Liver (tissue), 8 donors: ENCODE measurements at regions not wholly inside any gene's neighbourhood (a gene's known extent, or its start where the extent isn't known, plus 50 kb on each side); places are given as distances from the start of the nearest gene placed in this dataset.

Source experiments
- DNase-seq: peaks from one replicate; pipeline ENCODE4 v3.0.0-alpha.2; 2017; ENCODE audit warnings: low spot score
- H3K27ac ChIP-seq, 2 donors: one replicate each; pipeline ENCODE4 v1.7.0; 2013; ENCODE audit warnings: inconsistent platforms in 2 of 2, low read length in 2 of 2, control low read depth in 1 of 2, low read depth in 1 of 2, mild to moderate bottlenecking in 1 of 2
- H3K27me3 ChIP-seq, 4 donors: one replicate each; pipeline versions ENCODE4 v1.6.1 to v1.7.0; 2013; ENCODE audit warnings: low read length in 3 of 4, inconsistent platforms in 1 of 4, mild to moderate bottlenecking in 1 of 4, moderate library complexity in 1 of 4; ENCODE audit not compliant: control insufficient read depth in 4 of 4, insufficient read depth in 4 of 4
- H3K36me3 ChIP-seq, 4 donors: one replicate each; pipeline versions ENCODE4 v1.6.1 to v1.7.0; 2013; ENCODE audit warnings: low read length in 3 of 4, mild to moderate bottlenecking in 3 of 4, low read depth in 1 of 4, moderate library complexity in 1 of 4; ENCODE audit not compliant: control insufficient read depth in 4 of 4, insufficient read depth in 3 of 4
- H3K4me1 ChIP-seq, 4 donors: one replicate each; pipeline versions ENCODE4 v1.6.1 to v1.7.0; 2013; ENCODE audit warnings: low read length in 3 of 4, mild to moderate bottlenecking in 3 of 4, moderate library complexity in 1 of 4; ENCODE audit not compliant: control insufficient read depth in 4 of 4, insufficient read depth in 4 of 4
- H3K4me3 ChIP-seq, 3 donors: one replicate each; pipeline versions ENCODE4 v1.6.1 to v1.7.0; 2013; ENCODE audit warnings: low read length in 3 of 3, control low read depth in 1 of 3, low read depth in 1 of 3, mild to moderate bottlenecking in 1 of 3
- H3K9ac ChIP-seq, 2 donors: one replicate each; pipeline ENCODE4 v1.7.0; 2013; ENCODE audit warnings: low read length in 2 of 2, mild to moderate bottlenecking in 2 of 2, moderate library complexity in 2 of 2, control low read depth in 1 of 2, low read depth in 1 of 2
- H3K9me3 ChIP-seq, 4 donors: one replicate each; pipeline versions ENCODE4 v1.6.1 to v1.7.0; 2013; ENCODE audit warnings: low read length in 3 of 4; ENCODE audit not compliant: control insufficient read depth in 4 of 4
- CTCF ChIP-seq: fragments of 150-350 bp; IDR thresholded peaks from 2 replicates; pipeline ENCODE4 v1.5.1; 2017; ENCODE audit warnings: improper control_type of control experiment, low read depth, low read length; ENCODE audit not compliant: missing input control
- EGR1 ChIP-seq, 2 donors: IDR thresholded peaks; 2 replicates each; pipeline ENCODE4 v1.6.1; 2016 to 2018; ENCODE audit warnings: antibody characterized with exemption in 2 of 2, low read depth in 2 of 2
- FOXA1 ChIP-seq: IDR thresholded peaks from 2 replicates; pipeline ENCODE4 v1.6.1; 2016; ENCODE audit warnings: antibody characterized with exemption
- FOXA2 ChIP-seq: IDR thresholded peaks from 2 replicates; pipeline ENCODE4 v1.6.1; 2016; ENCODE audit warnings: antibody characterized with exemption
- GABPA ChIP-seq, 2 donors: IDR thresholded peaks in 1 of 2; conservative IDR thresholded peaks in 1 of 2; 2 replicates each; pipeline ENCODE4 v1.6.1; 2016; ENCODE audit warnings: antibody characterized with exemption in 2 of 2, mild to moderate bottlenecking in 1 of 2, moderate library complexity in 1 of 2
- HNF4G ChIP-seq: IDR thresholded peaks from 2 replicates; pipeline ENCODE4 v1.6.1; 2016; ENCODE audit warnings: antibody characterized with exemption
- JUND ChIP-seq, 2 donors: IDR thresholded peaks; 2 replicates each; pipeline ENCODE4 v1.6.1; 2016; ENCODE audit warnings: antibody characterized with exemption in 2 of 2
- MAX ChIP-seq: IDR thresholded peaks from 2 replicates; pipeline ENCODE4 v1.6.1; 2016; ENCODE audit warnings: antibody characterized with exemption
- NR2F2 ChIP-seq: IDR thresholded peaks from 2 replicates; pipeline ENCODE4 v1.6.1; 2016; ENCODE audit warnings: antibody characterized with exemption
- RAD21 ChIP-seq, 2 donors: IDR thresholded peaks; 2 replicates each; pipeline ENCODE4 v1.6.1; 2016; ENCODE audit warnings: antibody characterized with exemption in 2 of 2, mild to moderate bottlenecking in 2 of 2
- RXRA ChIP-seq, 2 donors: IDR thresholded peaks; 2 replicates each; pipeline ENCODE4 v1.6.1; 2017 to 2018; ENCODE audit warnings: antibody characterized with exemption in 2 of 2, mild to moderate bottlenecking in 1 of 2
- SP1 ChIP-seq: IDR thresholded peaks from 2 replicates; pipeline ENCODE4 v1.6.1; 2018; ENCODE audit warnings: antibody characterized with exemption, mild to moderate bottlenecking
- YY1 ChIP-seq: IDR thresholded peaks from 2 replicates; pipeline ENCODE4 v1.6.1; 2016; ENCODE audit warnings: antibody characterized with exemption, mild to moderate bottlenecking
- WGBS: extraction: QIAGEN DNeasy Blood & Tissue Kit; methylation state at CpG from one replicate; pipeline ENCODE4 v1.1.7; 2013; 5-methylcytosine and 5-hydroxymethylcytosine counted together
- TF ChIP-seq, protein P1 (sequence below): IDR thresholded peaks from 2 replicates; pipeline ENCODE4 v1.6.1; 2016; ENCODE audit warnings: antibody characterized with exemption
- donor health status: healthy.
- donor health status: healthy.
- donor health status: healthy.
- donor health status: healthy.
- donor health status: healthy.

- no peak for DNase-seq
- Histone ChIP-seq H3K4me3 (no peak overlapping the region), H3K27me3 (no peaks in the 10 kb centered on the region), H3K27ac (peak overlapping the region; percentile 9 to 41), H3K36me3 (no peaks in the 10 kb centered on the region), H3K9ac (no peak overlapping the region), H3K9me3 (no peaks in the 10 kb centered on the region), H3K4me1 (no peaks in the 10 kb centered on the region)
- 87% methylated on average over 7 of the region's 7 CpGs for WGBS
- TF ChIP-seq FOXA1 (no peak), CTCF (no peak), SP1 (no peak), EGR1 (IDR thresholded peaks at IDR 0.05; ENCODE audit: low read depth in 2 of 2) (no peak), MAX (no peak), HNF4G (no peak), RXRA (IDR thresholded peaks at IDR 0.05) (no peak), NR2F2 (no peak), JUND (IDR thresholded peaks at IDR 0.05) (no peak)
- TF ChIP-seq, protein P1, sequence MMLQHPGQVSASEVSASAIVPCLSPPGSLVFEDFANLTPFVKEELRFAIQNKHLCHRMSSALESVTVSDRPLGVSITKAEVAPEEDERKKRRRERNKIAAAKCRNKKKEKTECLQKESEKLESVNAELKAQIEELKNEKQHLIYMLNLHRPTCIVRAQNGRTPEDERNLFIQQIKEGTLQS: no peak
Measured at GRCh38 chr15:66631616-66632263, 65.9 kb upstream of the LCTL start.

DNA sequence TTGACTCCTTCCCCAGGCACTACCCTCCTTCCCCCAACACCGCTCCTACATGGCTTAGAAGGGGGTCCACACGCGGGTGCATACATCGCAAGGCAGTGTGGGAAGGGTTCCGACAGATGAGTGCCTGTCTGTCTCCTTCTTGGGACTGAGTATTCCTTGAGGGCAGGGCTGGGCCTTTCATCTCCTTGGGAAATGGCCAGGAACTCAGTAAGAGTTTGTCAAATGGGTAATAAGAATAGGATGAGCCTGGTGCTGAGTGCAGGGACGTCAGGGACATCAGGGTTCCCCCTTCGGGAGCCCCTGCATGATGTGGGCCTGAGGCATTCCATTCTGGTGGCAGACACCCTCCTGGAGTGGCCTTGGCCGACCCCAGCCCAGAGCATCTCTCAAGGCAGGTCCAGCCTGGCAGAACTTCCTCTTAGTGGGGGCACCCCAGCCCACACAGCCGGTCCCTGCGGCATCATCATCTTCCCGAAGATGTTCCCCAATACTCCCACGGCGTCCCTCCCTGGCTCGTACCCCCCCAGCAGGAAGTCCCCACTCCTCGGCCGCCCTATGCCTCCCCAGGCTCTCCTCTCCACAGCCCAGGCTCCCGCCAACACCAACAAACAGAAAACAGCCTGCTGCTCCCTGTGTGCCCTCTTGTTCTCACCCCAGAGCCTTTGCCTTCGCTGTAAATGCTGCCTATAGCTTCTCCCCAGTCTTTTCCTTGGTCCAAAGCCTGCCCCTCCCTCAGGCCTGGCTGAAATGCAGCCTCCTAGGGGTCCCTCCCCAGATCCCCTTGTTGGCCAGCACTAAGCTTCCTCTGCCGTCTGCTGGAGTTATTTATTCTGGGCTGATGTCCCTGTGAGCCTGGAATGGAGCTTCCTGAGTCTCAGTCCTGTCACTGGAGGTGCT lies 67.5 kb upstream of the LCTL start:
- TF ChIP-seq JUND (IDR thresholded peaks at IDR 0.05) (no peak), FOXA2 (no peak)
- TF ChIP-seq, protein P1: no peak

DNA sequence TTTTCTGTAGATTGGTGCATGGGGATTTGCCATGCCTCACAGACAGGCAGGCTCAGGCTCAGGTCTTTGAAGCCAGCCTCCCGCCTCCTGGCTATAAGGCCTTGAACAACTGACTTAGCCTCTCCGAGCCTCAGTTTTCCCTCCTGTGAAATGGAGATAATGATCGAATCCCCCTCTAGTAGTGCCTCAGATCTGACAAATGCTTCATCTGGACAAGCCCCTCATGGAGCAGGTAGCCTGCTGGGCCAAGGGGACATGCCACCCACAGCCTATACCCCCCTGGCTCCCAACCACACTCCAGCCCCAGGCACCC lies 68.1 kb upstream of the LCTL start:
- no peak for DNase-seq
- H3K36me3 ChIP-seq: no peaks in the 10 kb centered on the region
- H3K27ac ChIP-seq: peak overlapping the region in 1 of 2 donors; percentile 25
- no peaks in the 10 kb centered on the region for H3K9me3 ChIP-seq
- WGBS: 83% methylated on average over 3 of the region's 3 CpGs
- TF ChIP-seq EGR1 (IDR thresholded peaks at IDR 0.05; ENCODE audit: low read depth in 2 of 2) (no peak), RAD21 (IDR thresholded peaks at IDR 0.05) (no peak), MAX (no peak), CTCF (no peak), YY1 (no peak), RXRA (IDR thresholded peaks at IDR 0.05) (no peak), GABPA (IDR thresholded peaks at IDR 0.05 in 1 of 2, conservative IDR thresholded peaks at IDR 0.05 in 1 of 2) (no peak), FOXA1 (no peak)
- H3K27me3 ChIP-seq: no peaks in the 10 kb centered on the region
- no peak overlapping the region for H3K9ac ChIP-seq
- no peaks in the 10 kb centered on the region for H3K4me1 ChIP-seq
- H3K4me3 ChIP-seq: no peak overlapping the region

More for the DNA sequence above, 67.5 kb upstream of the LCTL start:
- Histone ChIP-seq H3K27me3 (no peaks in the 10 kb centered on the region), H3K9ac (no peak overlapping the region), H3K27ac (peak overlapping the region in 1 of 2 donors; percentile 25), H3K4me3 (no peak overlapping the region), H3K4me1 (no peaks in the 10 kb centered on the region), H3K36me3 (no peaks in the 10 kb centered on the region), H3K9me3 (no peaks in the 10 kb centered on the region)
- no peak for DNase-seq
- WGBS: 82% methylated on average over 19 of the region's 19 CpGs
